Uterus (tissue), 2 donors: ENCODE measurements at regions not wholly inside any gene's neighbourhood (a gene's known extent, or its start where the extent isn't known, plus 50 kb on each side); places are given as distances from the start of the nearest gene placed in this dataset.

ENCODE experiments used
- POLR2A ChIP-seq, 2 donors: fragments of 450-650 bp; IDR thresholded peaks; one replicate each; pipeline ENCODE4 v1.6.1; 2016; ENCODE audit warnings: antibody characterized with exemption in 2 of 2, mild to moderate bottlenecking in 1 of 2, moderate library complexity in 1 of 2
- TF ChIP-seq, protein P1 (sequence below), 4 experiments: fragments of 200-600 bp in 2 of 4; fragments of 450-650 bp in 2 of 4; sonication (generic) in 2 of 4; IDR thresholded peaks; one replicate each; pipeline ENCODE4 v1.5.1; 2016 to 2019; ENCODE audit warnings: antibody characterized with exemption in 4 of 4, mild to moderate bottlenecking in 2 of 4, moderate library complexity in 1 of 4

DNA sequence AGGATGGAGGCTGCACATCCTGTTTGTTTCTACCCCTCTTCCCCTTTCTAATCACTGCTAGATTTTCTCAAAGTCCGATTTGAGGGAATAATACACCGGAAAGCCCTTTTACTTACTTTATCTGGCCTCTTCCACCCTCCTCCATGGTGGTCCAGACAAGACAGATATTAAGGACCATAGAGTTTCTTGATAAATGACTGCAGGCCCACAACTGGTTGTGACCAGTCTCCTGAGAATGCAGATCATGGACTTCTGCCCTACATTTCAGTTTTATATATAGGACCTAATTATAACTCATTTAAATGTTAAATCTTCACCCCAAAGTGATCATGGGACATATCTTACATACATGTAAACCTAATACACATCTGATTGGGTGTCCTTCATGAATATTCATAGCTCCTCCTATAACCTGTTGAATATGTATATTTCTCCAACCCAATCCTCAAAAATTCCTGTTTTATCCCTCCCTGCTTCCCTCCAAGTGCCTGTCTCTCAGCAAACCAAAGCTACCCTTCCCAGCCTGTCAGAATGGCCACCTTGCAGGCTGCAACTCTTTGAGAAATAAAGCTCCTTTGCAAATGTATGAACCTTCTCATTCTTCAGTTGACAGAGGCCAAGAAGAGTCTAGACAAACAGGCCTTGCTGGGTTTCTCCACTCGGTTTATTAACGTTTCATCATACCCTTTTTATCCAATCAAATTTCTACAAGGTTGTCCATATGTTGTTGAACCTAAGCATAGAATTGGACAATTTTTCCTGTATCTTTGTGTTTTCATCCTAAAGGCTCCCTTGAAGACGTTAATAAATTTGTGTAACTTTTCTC is 133.1 kb downstream of the HFE start:
- TF ChIP-seq, protein P1, sequence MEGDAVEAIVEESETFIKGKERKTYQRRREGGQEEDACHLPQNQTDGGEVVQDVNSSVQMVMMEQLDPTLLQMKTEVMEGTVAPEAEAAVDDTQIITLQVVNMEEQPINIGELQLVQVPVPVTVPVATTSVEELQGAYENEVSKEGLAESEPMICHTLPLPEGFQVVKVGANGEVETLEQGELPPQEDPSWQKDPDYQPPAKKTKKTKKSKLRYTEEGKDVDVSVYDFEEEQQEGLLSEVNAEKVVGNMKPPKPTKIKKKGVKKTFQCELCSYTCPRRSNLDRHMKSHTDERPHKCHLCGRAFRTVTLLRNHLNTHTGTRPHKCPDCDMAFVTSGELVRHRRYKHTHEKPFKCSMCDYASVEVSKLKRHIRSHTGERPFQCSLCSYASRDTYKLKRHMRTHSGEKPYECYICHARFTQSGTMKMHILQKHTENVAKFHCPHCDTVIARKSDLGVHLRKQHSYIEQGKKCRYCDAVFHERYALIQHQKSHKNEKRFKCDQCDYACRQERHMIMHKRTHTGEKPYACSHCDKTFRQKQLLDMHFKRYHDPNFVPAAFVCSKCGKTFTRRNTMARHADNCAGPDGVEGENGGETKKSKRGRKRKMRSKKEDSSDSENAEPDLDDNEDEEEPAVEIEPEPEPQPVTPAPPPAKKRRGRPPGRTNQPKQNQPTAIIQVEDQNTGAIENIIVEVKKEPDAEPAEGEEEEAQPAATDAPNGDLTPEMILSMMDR (IDR thresholded peaks at IDR 0.05): no peak
- TF ChIP-seq POLR2A (IDR thresholded peaks at IDR 0.05): no peak
